ENCODE measurements at regions not wholly inside any gene's neighbourhood (a gene's known extent, or its start where the extent isn't known, plus 50 kb on each side); places are given as distances from the start of the nearest gene placed in this dataset.
"Not testable (repeated sequence)": the region's sequence is repeated elsewhere in the genome, so short reads cannot be mapped to it uniquely, and the experiment has no call there.

DNA sequence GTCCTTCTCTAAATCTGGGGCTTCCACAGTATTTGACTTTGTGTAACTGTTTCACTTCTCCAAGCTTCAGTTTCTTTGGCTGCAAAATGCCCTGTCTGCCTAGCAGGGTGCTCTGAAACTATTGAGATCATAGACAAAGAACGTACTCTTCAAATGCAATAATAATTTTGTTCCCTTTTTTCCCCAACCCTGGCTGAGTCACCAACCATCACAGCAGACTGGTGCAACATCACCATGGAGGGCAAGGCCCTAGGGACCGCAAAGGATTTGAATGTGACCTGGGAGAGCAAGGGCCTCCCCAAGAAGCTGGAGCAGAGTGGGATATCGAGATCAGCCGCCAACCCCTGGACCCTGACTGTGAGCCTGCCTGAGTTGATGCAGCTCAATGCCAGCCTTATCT, 115.0 kb downstream of the FCRL5 start:
- Histone ChIP-seq H3K4me3 (no peak overlapping the region), H3K4me1 (no peaks in the 10 kb centered on the region), H3K27me3 (peaks cover 0 to 14% (median 0%) of the 10 kb centered on the region in 7 donors), H3K9me3 (no peaks in the 10 kb centered on the region), H3K27ac (no peak overlapping the region), H3K36me3 (no peaks in the 10 kb centered on the region)
- ATAC-seq (no peak), DNase-seq (no peak)
- 78% methylated on average over 4 of the region's 4 CpGs for WGBS, 2 donors
- TF ChIP-seq, protein P1, sequence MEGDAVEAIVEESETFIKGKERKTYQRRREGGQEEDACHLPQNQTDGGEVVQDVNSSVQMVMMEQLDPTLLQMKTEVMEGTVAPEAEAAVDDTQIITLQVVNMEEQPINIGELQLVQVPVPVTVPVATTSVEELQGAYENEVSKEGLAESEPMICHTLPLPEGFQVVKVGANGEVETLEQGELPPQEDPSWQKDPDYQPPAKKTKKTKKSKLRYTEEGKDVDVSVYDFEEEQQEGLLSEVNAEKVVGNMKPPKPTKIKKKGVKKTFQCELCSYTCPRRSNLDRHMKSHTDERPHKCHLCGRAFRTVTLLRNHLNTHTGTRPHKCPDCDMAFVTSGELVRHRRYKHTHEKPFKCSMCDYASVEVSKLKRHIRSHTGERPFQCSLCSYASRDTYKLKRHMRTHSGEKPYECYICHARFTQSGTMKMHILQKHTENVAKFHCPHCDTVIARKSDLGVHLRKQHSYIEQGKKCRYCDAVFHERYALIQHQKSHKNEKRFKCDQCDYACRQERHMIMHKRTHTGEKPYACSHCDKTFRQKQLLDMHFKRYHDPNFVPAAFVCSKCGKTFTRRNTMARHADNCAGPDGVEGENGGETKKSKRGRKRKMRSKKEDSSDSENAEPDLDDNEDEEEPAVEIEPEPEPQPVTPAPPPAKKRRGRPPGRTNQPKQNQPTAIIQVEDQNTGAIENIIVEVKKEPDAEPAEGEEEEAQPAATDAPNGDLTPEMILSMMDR (IDR thresholded peaks at IDR 0.05), result no peak
- intact Hi-C loops (cut with DNase I), result no loop called here

DNA sequence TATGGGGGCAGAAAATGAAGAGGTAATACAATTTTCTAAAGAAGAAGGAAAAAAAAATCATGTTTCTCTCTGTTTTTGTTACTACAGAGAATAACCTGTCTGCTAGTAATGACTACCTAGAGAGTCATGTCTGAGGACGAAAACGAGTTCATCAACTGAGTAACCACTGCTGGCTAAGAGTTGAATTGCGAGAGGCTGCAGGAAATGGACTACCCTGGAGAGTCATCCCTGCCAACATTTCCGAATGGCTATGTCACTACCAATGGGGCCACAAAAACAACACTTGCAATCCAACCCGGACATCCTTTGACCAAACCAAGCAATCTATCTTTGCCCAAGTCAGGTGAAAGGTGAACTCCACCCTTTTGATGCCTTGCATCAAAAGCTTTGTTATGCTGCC, 120.6 kb downstream of the FCRL5 start:
- Histone ChIP-seq H3K27me3 (peaks cover 0 to 10% (median 0%) of the 10 kb centered on the region in 7 donors), H3K4me3 (no peak overlapping the region), H3K9me3 (no peaks in the 10 kb centered on the region), H3K27ac (no peak overlapping the region), H3K36me3 (no peaks in the 10 kb centered on the region), H3K4me1 (no peaks in the 10 kb centered on the region)
- no peak for DNase-seq
- TF ChIP-seq, protein P1 (IDR thresholded peaks at IDR 0.05), result no peak
- intact Hi-C loops (cut with DNase I), result no loop called here
- WGBS, 2 donors, result 75 to 76% methylated on average over 5 of the region's 5 CpGs
- no peak for ATAC-seq

DNA sequence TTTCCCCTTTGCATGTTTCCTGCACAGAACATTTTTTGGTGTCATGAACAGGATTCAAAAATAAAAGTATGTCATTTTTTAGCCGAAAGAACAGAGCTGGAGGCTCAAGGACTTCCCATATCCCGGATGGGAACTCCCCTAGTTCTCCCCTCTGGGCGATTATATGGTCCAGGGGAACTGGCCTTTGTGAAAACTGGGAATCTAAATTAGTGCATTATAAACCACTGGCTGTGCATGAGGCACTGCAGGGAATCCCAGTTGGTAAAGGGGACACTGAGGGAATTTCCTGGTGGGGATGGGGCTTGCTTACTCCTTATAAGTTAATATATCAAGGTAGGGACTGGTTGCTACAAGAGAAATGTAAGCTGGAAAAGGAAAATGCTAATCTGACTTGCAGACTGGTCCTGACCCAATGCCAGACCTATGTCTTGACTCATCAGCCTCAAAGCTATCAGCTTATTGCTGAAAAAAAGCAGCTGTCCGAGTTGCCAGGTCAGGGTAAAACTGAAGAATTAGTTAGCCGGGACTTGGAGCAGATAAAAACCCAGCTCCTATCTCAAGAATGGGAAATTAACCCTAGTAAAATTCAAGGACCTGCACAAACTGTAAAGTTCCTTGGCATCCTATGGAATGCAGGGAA, 122.6 kb downstream of the FCRL5 start:
- intact Hi-C loops (cut with DNase I), result no loop called here
- no peaks in the 10 kb centered on the region for H3K36me3 ChIP-seq
- no peaks in the 10 kb centered on the region for H3K4me1 ChIP-seq
- 55% methylated on average over 5 of the region's 5 CpGs for WGBS, 2 donors
- no peak for ATAC-seq
- no peaks in the 10 kb centered on the region for H3K9me3 ChIP-seq
- peaks cover 0 to 4% (median 0%) of the 10 kb centered on the region in 7 donors for H3K27me3 ChIP-seq
- H3K4me3 ChIP-seq, result no peak overlapping the region
- no peak overlapping the region for H3K27ac ChIP-seq
- DNase-seq, result no peak
- TF ChIP-seq, protein P1 (IDR thresholded peaks at IDR 0.05), result no peak

GRCh38 chr1:157423764-157424163, 128.6 kb downstream of the FCRL5 start:
- H3K27me3 ChIP-seq; H3K9me3 ChIP-seq; DNase-seq; ATAC-seq; H3K4me3 ChIP-seq; H3K27ac ChIP-seq; intact Hi-C loops (cut with DNase I); H3K36me3 ChIP-seq; H3K4me1 ChIP-seq: not testable (repeated sequence)
- 96 to 100% methylated on average over 1 of the region's 1 CpG for WGBS, 2 donors

- DNase-seq (no peak), ATAC-seq (no peak)
- 88 to 90% methylated on average over 6 of the region's 6 CpGs for WGBS, 2 donors
- H3K9me3 ChIP-seq, result peaks cover 0 to 3% (median 0%) of the 10 kb centered on the region in 11 donors
- H3K4me3 ChIP-seq, result no peak overlapping the region
- peaks cover 0 to 10% (median 7%) of the 10 kb centered on the region in 7 donors for H3K27me3 ChIP-seq
- H3K27ac ChIP-seq, result no peak overlapping the region
- no peaks in the 10 kb centered on the region for H3K4me1 ChIP-seq
- no peaks in the 10 kb centered on the region for H3K36me3 ChIP-seq
- TF ChIP-seq, protein P1 (IDR thresholded peaks at IDR 0.05), result no peak
- intact Hi-C loops (cut with DNase I), result no loop called here
Observed at GRCh38 chr1:157419845-157420542, 132.3 kb downstream of the FCRL5 start.
